ENCODE measurements at regions not wholly inside any gene's neighbourhood (a gene's known extent, or its start where the extent isn't known, plus 50 kb on each side); places are given as distances from the start of the nearest gene placed in this dataset.
"Not testable (repeated sequence)": the region's sequence is repeated elsewhere in the genome, so short reads cannot be mapped to it uniquely, and the experiment has no call there.

DNA sequence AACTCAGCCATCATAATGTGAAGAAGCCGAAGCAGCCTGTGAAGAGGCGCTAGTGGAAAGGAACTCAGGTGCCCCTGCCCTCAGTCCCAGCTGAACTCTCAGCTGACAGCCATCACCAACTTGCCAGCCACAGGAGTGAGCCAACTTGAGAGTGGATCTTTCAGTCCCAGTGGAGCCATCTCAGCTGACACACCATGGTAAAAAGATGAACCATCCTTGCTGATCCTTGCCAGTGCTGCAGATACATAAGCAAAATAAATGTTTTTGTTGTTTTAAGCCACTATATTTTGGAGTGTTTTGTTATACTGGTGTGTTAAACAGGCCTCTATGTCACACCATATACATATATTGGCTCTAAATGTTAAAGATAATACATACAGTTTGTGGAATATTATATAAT lies 195.8 kb upstream of the SPRED2 start:
- FAIRE-seq, result no peak

DNA sequence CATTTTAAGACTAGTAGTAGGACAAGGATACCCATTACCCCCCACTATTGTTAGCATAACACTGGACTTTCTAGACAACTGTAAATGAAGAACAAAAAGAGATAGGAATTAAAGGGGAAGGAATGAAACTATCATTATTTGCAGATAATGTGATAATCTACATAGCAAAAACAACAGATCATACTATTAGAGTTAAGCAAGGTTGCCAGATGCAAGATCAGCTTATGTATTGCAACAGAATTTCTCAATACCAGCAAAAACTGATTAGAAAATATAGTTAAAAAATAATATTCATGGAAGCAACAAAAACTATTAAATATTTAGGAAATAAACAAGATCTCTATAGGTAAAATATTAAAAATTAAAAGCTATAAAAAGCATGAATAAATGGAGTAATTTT lies 194.4 kb upstream of the SPRED2 start:
- FAIRE-seq, result no peak

DNA sequence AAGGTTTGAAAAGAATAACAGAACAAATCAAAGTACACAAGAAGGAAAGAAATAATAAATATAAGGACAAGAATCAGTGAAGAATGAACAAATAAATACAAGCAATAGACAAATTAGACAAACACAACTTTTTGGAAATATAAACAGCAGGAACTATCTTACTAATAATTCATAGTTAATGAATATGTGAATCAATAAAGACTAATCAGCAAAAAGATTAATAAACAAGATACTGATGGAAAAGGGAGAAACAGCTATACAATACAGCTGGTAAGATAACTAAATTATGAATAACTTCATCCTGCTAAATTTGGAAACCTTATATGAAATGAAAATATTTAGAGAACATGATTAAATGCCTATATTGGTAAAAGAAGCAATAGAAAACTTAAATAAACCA lies 193.6 kb upstream of the SPRED2 start:
- FAIRE-seq, result no peak

DNA sequence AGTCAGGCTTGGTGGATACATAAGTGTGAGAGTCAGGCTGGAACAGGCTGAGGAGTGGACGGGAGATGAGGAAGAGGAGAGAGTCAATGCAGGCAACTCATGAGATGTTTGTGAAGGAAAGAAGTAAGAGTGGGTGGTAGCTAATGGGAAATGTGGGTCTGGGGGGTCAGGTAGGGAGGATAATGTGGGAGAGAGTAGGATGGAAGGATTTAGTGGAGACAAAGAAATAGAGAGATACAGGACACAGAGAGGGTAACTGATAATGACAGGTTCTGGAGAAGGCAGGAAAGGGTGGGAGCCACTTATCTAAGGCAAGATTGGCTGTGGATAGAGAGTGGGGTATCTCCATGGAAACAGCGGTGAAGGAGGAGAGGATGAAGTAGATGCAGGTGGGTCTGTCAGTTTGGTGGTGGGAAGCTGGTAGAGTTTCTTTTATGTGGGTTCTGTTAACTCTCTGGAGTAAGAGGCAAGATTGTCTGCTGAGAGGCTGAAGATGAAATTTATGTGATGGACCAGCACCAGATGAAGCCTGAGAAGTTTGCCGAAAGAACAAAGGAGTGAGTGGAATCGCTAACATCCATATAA lies 190.6 kb upstream of the SPRED2 start:
- no peak for FAIRE-seq

DNA sequence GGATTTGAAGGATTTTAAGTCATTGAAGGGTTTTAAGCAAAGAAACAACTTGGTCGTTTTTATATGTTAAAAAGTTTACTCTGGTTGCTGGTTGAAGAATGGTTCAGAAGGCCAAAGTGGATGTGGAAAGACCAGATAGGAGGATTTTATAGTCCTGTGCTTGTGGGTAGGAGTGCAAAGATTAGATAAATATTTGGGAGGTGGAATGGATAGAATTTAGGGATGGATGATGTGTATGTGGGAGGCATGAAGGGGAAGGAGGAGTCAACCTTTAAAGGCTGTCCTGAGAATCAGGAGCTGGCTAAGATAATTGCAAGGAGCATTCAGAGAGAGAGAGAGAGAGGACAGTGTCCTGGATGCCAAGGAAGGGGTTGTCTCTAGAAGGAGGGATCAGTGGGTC lies 190.1 kb upstream of the SPRED2 start:
- no peak for FAIRE-seq

DNA sequence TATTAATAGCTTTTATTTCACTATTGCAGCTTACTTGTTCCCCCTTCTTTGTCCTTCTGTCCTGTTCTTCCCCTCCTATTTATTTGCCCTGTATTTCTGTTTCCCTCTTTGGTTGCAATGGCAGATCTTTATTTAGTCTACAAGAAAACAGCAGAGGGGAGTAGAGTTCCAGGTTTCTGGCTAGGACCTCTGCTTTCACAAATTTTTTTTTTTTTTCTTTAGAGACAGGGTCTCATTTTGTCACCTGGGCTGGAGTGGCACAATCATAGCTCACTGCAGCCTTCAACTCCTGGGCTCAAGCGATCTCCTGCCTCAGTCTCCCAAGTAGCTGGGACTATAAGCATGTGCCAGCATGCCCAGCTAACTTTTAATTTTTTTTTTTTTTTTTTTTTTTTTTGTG lies 188.1 kb upstream of the SPRED2 start:
- no peak for FAIRE-seq

DNA sequence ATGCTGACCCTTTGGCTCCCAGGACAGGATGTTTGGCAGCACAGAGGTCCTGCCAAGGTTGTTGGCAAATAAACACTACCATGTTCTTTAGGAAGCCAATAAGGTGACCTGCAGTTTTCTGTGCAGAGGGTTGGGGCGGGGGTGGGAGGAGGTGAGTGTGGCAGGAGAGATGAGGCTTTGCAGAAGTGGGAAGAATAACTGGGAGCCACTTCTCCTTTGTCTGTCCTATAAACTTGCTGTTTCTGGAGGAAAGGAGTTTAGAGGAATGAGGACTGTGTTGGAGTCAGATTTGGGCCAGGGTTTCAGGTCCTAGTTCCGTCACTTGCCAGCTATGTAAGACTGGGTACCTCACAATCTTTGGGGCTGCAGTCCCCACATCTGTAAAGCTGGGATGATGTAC lies 187.6 kb upstream of the SPRED2 start:
- FAIRE-seq, result no peak

DNA sequence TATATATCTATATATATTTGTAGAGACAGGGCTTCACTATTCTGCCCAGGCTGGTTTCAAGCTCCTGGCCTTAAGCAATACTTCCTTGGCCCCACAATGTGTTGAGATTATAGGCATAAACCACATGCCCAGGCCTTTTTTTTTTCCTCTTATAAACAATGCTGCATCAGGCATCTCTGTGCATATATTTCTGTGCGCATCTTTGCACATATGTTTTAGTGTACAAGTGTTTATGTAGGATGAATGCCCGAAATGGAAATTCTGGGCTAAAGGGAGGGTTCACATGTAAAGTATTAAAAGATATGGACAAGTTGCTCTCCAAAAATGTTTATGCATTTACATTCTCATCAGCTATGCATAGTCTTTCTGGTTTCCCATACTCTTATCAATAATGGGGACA lies 183.2 kb upstream of the SPRED2 start:
- FAIRE-seq, result no peak

DNA sequence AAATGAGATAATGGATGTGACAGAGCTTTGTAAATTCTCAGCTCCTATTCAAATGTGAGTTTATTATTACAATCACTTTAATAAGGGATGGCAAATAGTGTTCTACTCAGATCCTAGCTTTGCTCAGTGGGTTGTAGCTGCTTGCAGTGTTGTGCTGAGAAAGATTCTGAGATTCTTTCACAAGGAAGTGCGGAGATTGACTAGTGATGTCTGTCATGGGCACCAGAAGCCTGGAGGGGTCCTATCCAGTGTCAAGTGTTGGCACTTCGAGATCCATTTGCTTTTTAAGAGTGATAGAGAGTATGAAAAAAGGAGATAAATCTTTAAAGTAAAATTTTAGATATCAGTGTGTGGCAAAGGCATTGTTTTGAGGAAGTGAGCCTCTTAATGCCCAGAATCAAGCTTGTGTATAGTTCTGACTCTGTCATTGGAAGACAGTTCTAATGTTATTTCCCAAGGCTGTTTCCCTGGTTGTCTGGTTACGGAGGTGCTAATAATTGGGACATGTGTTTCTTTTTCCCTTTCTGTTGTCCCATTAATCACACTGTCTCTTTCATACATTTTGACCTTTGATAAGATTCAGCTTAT lies 181.7 kb upstream of the SPRED2 start:
- FAIRE-seq, result no peak

DNA sequence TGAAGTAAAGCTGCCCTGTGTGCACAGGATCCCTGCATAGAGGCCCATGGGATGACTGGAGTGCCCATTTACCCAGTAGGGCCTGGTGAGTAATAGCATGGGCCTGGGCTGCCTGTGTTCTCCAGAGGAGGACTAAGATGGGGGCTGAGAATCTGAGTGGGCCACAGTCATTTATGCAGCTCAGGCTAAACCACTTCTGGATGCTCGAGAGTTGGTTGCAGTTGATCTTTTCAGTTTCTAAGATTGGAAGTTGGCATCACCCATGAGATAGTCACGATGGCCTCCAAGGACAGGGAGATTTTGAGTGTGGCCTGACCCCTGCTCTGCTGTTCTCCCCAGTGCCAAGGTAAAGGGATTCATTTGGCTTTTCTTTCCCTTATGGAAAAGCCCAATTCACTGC lies 179.1 kb upstream of the SPRED2 start:
- FAIRE-seq, result no peak

DNA sequence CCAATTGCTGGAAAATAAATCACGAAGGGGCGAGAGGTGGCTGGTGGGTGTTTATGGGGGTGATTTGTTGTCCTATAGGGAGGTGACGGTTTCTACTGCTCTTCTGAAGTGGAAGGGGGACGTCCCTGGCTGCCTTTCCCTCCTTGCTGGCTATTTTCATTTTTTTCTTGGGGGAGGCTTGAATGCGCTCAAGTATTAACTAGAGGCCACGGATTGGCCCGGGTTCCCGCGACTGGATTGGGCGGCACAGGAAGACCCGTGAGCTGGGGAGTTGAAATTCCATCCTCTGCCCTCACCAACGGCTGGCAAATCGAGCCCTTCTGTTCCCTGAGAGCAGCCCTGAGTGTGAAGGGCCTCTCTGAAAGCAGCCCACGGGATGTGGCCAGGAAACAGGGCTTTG lies 176.5 kb upstream of the SPRED2 start:
- FAIRE-seq, result no peak

DNA sequence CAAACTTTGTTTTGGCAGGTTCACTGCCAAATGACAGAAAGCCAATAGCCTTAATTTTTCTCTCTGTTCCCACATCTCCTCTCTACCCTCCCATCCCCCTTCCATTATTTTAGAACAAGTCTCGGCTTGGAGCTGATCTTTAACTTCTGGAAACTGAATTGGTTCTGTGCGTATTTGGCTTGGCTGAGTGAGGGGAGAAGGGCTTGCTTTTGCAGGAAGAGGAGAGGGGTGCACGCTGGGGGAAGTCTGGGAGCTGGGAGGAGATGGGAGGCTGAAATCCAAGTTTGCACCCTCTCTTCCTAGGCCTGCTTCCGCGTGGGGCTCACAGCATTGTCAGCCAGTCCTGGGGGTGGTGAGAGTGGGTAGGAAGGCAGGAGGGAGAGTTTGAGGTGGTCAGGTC lies 176.1 kb upstream of the SPRED2 start:
- FAIRE-seq, result no peak

DNA sequence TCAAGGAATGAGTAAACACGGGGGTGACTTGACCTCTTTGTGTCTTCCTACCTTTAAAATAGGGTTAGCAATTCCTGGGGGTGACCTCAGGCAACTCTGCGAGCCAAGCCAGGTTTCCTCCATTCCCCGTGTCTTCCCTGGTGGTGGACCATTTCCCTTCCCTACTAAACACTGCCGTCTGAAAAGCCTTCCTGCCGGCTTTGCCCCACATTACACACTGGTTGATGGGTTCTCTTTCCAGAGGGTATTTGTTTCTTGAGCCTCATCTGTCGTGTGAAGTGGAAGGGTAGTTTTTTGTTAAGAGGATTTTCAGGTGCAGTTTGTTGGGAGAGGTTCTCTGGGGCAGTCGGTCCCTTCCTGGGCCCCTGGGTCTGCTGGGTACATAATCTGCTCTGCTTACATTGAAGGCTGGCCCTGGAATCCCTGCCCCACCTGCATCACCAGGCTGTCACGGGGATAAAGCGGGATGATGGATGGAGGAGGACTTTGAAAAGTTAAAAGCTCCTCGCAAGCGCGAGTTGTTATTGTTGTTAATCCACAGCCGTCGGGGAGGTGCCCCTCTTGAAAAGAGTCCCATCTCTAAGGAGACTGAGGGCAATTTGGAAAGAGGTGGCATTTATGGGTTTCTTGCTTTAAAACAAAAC lies 175.4 kb upstream of the SPRED2 start:
- no peak for FAIRE-seq

DNA sequence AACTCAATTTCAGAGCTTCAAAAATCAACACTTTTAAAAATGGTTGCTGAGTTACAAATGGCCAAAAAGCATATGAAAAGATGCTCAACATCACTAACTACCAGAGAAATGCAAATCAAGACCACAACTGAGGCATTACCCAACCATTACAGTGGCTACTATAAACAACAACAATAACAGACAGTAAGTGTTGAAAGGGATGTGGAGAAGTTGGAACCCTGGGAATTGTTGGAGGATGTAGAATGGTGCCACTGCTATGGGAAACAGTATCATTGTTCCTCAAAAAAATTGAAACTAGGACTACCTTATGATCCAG lies 173.3 kb upstream of the SPRED2 start:
- FAIRE-seq, result no peak

DNA sequence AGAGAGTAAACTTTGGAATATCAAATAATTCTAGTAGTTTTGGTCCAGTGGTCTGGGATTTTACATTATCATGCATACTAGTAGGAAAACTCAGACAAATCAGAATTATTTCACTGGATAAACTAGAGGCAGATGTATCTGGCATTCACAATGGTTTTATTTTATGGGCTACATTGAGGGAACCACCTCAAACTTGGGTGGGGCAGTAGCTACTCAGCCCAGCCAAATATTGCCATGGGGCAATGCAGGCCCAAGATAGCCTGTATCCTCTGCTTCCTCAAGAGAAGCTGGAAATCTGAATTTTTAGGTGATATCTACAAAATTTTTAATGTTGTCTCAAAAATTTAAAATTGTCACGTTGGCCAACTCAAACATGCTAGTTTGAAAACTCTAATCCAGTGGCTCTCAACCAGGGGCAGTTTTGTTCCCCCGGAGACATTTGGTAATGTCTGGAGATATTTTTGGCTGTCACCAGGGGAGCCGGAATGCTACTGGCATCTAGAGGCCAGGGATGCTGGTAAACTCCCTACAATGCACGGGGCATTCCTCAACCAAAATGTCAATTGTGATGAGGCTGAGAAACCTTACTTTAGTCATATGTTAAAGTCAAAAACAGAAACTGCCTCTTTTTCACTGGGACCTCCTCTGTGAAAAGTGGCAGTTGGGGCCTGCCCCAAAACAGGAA lies 172.8 kb upstream of the SPRED2 start:
- no peak for FAIRE-seq

DNA sequence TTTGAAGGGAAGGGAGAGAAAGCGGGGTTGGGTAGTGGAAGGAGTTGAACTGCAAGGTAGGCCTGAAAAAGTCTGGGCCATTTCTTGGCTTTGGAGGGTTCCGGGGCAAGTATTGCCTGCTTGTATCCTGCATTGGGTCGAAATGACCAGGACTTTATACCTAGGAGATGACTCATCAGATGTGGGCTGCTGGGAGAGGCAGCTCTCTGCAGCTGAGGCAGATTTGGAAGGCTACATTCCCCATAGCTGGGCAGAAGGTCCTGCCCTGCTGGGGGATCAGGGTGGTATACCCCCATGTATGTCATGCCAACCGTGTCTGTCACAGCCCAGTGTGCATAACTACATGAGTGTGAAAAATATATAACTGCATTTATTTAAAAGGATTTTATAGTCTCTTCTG lies 171.8 kb upstream of the SPRED2 start:
- no peak for FAIRE-seq

DNA sequence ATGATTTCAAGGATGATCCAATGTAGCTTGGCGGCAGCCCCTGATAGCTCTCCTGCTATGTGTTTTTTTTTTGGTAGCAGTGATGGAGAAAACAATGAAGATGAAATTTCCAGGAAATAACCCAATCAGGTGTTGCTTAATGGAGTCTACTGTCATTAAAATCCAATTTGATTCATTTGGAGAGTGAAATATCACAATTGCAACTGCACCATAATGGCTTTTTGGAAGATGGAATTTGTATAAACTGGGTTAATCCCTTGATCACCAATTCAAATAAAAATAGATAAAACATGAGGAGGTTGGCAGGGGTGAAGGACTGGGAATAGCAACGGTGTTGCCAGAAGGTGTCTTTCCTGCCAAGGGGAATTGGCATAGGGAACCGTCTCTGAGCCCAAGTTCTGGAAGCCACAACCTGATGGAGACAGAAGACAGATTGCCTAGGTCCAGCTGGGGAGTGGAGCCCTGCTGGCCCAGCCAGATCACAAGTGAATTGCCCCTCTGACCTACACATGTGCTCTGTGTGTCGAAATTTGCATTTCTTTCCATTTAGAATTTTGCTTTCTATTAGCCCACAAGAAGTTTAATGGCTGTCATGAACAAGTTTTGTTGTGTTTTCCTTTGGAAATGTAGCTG lies 170.3 kb upstream of the SPRED2 start:
- FAIRE-seq, result no peak

DNA sequence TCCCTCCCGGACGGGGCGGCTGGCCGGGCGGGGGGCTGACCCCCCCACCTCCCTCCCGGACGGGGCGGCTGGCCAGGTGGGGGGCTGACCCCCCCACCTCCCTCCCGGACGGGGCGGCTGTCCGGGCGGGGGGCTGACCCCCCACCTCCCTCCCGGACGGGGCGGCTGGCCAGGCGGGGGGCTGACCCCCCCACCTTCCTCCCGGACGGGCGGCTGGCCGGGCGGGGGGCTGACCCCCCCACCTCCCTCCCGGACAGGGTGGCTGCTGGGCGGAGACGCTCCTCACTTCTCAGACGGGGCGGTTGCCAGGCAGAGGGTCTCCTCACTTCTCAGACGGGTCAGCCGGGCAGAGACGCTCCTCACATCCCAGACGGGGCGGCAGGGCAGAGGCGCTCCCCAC lies 168.5 kb upstream of the SPRED2 start:
- FAIRE-seq, result not testable (repeated sequence)

DNA sequence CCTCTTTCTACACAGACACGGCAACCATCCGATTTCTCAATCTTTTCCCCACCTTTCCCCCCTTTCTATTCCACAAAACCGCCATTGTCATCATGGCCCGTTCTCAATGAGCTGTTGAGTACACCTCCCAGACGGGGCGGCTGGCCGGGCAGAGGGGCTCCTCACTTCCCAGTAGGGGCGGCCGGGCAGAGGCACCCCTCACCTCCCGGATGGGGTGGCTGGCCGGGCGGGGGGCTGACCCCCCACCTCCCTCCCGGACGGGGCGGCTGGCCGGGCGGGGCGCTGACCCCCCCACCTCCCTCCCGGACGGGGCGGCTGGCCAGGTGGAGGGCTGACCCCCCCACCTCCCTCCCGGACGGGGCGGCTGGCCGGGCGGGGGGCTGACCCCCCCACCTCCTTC lies 168.0 kb upstream of the SPRED2 start:
- FAIRE-seq, result not testable (repeated sequence)

DNA sequence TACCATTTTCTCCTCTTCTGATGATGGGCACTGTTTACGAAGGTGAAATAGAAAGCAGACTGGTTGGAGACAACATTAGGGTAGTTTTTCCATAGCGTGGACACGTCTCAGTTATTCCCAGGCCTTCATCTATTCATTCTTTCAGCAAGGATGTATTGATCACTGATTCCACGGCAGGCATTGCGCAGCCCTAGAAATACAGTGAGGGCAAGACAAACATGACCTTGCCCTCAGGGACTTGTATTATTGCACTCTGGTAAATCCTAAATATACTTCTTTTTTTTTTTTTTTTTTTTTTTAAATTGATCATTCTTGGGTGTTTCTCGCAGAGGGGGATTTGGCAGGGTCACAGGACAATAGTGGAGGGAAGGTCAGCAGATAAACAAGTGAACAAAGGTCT lies 167.3 kb upstream of the SPRED2 start:
- FAIRE-seq, result no peak

DNA sequence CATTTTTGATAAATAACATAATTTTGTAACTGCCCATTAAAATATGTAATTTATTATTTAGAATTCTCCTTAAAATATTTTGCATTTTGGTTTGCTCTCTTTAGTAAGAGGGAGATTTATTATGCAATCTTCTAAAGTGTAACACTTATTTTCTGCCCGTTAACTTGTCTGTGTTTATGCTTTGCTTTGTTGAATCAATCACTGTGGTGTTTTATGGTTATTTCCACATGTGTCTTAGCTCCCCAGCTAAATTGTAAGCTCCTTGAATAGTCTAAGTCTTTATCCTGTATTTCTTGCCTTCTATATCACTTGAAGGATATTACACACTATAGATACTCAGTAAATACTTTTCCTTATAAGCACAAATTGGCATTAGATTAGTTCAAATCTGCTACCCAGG lies 166.6 kb upstream of the SPRED2 start:
- no peak for FAIRE-seq

DNA sequence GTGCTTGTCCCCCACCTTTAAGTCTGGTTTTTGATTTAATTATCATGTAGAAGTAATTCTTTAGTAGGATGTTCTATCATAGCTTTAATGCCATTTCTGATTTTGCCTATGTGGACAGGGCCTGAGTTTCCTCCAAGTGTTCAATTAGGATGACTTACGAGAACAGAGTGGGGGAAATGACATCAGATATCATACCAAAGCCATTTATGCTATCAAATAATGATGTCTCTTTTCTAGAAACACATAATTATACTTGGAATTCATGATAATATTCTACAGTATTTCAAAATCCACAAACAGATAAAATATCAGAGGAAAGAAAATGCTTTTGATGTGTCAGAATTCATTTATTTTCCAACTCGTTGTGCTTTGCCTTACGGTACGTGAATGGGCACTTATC lies 165.9 kb upstream of the SPRED2 start:
- no peak for FAIRE-seq

DNA sequence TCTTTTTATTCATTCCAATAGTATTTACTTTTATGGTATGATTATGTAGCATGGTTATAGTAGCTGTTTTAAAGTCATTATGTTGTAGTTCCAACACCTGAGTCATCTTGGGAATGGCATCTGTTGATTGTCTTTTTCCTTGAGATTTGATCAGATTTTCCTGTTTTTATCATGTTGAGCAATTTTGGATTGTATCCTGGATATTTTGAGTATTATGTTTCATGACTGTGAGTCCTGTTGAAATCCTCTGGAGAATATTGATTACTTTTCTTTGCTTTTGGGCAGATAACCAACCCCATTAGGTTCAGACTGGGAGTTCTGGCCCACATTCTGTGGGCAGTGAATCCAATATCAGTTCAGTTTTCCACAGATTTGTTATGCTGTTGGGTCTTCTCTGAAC lies 163.2 kb upstream of the SPRED2 start:
- FAIRE-seq, result no peak

DNA sequence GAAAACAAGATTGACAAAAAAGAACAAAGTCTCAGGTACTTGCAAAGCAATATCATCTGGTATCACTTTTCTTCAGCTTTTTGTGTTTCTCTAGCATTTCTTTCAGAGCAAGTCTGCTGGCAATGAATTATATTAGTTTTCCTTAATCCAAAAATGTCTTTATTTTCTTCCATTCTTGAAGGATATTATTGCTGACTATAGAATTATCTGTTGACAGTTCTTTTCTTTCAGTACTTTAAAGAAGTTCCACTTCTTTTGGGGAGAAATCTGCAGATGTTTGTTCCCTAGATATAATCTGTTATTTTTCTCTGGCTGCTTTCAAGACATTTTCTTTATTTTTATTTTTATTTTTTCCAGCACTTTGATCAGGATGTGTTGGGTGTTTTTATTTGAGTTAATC lies 161.8 kb upstream of the SPRED2 start:
- no peak for FAIRE-seq

Measured in A204.1 (cell line).